ENCODE measurements at regions not wholly inside any gene's neighbourhood (a gene's known extent, or its start where the extent isn't known, plus 50 kb on each side); places are given as distances from the start of the nearest gene placed in this dataset.

DNA sequence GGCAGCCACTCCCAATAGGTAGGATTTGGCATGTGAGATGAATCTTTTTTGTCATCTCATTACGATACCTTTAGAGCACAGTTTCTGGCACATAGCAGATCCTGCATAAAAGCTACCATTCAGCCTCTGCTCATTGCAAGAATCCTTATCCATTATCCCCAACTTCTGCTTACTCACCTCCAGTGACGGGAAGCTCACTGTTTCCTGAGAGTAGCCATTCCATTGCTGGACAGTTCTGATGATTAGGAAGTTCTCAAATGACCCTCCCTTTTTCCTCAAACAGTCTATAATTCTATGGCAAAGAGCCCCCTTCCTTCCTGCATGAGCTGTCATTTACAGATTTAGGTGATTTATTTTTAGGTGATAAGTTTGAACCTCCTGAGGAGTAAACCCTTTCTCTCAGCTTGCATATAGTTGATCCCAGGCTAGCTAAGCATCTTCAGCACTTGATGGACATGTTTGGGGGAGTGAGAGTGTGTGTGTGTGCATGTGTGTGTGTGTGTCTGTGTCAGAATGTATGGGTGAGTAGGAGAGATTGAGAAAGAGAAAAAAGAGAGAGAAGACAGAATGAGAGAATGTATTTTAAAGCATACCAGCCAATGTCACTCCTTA, 109.7 kb downstream of the LSM3 start:
- TF ChIP-seq, protein P1, sequence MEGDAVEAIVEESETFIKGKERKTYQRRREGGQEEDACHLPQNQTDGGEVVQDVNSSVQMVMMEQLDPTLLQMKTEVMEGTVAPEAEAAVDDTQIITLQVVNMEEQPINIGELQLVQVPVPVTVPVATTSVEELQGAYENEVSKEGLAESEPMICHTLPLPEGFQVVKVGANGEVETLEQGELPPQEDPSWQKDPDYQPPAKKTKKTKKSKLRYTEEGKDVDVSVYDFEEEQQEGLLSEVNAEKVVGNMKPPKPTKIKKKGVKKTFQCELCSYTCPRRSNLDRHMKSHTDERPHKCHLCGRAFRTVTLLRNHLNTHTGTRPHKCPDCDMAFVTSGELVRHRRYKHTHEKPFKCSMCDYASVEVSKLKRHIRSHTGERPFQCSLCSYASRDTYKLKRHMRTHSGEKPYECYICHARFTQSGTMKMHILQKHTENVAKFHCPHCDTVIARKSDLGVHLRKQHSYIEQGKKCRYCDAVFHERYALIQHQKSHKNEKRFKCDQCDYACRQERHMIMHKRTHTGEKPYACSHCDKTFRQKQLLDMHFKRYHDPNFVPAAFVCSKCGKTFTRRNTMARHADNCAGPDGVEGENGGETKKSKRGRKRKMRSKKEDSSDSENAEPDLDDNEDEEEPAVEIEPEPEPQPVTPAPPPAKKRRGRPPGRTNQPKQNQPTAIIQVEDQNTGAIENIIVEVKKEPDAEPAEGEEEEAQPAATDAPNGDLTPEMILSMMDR (IDR thresholded peaks at IDR 0.05; ENCODE audit: borderline replicate concordance, extremely low read depth, low read length, poor library complexity, severe bottlenecking) = no peak
- TF ChIP-seq EZH2 (IDR thresholded peaks at IDR 0.05; ENCODE audit: borderline replicate concordance, low read depth, low read length, severe bottlenecking) = no peak

Data from DND-41 (cell line).